Neural cell (in vitro differentiated cells): ENCODE measurements at regions not wholly inside any gene's neighbourhood (a gene's known extent, or its start where the extent isn't known, plus 50 kb on each side); places are given as distances from the start of the nearest gene placed in this dataset.

ENCODE experiments used
- H2AFZ ChIP-seq: fragments of 200-600, 300-800 bp; sonication (generic), shearing (Covaris generic); 2 replicates; pipeline ENCODE4 v1.6.0; 2014; ENCODE audit warnings: low read depth, mild to moderate bottlenecking, antibody characterized with exemption, low read length, moderate library complexity
- H3F3A ChIP-seq: fragments of 200-600 bp; shearing (Covaris generic); 2 replicates; pipeline ENCODE4 v1.6.1; 2016; ENCODE audit warnings: mild to moderate bottlenecking, moderate library complexity, mixed read lengths, antibody characterized with exemption, low read length; ENCODE audit not compliant: insufficient read depth, poor library complexity, severe bottlenecking
- H3K27ac ChIP-seq: fragments of 200-600, 300-800 bp; sonication (generic), shearing (Covaris generic); 2 replicates; pipeline ENCODE4 v1.5.1; 2014; ENCODE audit warnings: mild to moderate bottlenecking, low read length, moderate library complexity
- H3K27me3 ChIP-seq: fragments of 300-800, 200-600 bp; sonication (generic), shearing (Covaris generic); 2 replicates; pipeline ENCODE4 v1.6.0; 2014; ENCODE audit warnings: mild to moderate bottlenecking, low read depth, low read length, moderate library complexity; ENCODE audit not compliant: insufficient read depth
- H3K36me3 ChIP-seq: fragments of 300-800, 200-600 bp; sonication (generic), shearing (Covaris generic); 2 replicates; pipeline ENCODE4 v1.5.1; 2014; ENCODE audit warnings: mild to moderate bottlenecking, antibody characterized with exemption, low read length, moderate library complexity; ENCODE audit not compliant: insufficient read depth
- H3K4me2 ChIP-seq: fragments of 300-800, 200-600 bp; sonication (generic), shearing (Covaris generic); 2 replicates; pipeline ENCODE4 v1.6.0; 2014; ENCODE audit warnings: mild to moderate bottlenecking, low read length
- H3K4me3 ChIP-seq: fragments of 300-800, 200-600 bp; sonication (generic), shearing (Covaris generic); 2 replicates; pipeline ENCODE4 v1.5.1; 2014; ENCODE audit warnings: mild to moderate bottlenecking, low read length, moderate library complexity
- H3K79me2 ChIP-seq: fragments of 200-600 bp; shearing (Covaris generic); replicated peaks from 2 replicates; pipeline ENCODE4 v1.6.0; 2014; ENCODE audit warnings: mild to moderate bottlenecking, low read length, moderate library complexity; ENCODE audit not compliant: insufficient read depth
- H3K9ac ChIP-seq: fragments of 300-800, 200-600 bp; sonication (generic), shearing (Covaris generic); 2 replicates; pipeline ENCODE4 v1.6.1; 2016; ENCODE audit warnings: mild to moderate bottlenecking, low read length, mixed read lengths
- H3K9me2 ChIP-seq: fragments of 200-600 bp; shearing (Covaris generic); 2 replicates; pipeline ENCODE4 v1.6.1; 2016; ENCODE audit warnings: mild to moderate bottlenecking, low read length, mixed read lengths; ENCODE audit not compliant: insufficient read depth
- H3K9me3 ChIP-seq: fragments of 200-600, 300-800 bp; sonication (generic), shearing (Covaris generic); 2 replicates; pipeline ENCODE4 v1.6.1; 2016; ENCODE audit warnings: mild to moderate bottlenecking, mixed run types, low read length, moderate library complexity, mixed read lengths
- H4K20me1 ChIP-seq: fragments of 200-600 bp; shearing (Covaris generic); 2 replicates; pipeline ENCODE4 v1.6.1; 2016; ENCODE audit warnings: mild to moderate bottlenecking, mixed run types; ENCODE audit not compliant: insufficient read depth
- CTCF ChIP-seq: fragments of 450-650 bp; IDR thresholded peaks from 2 replicates; pipeline ENCODE4 v1.5.1; 2014; ENCODE audit warnings: antibody characterized with exemption, mild to moderate bottlenecking, moderate library complexity; ENCODE audit not compliant: poor library complexity, severe bottlenecking
- EP300 ChIP-seq: fragments of 450-650 bp; conservative IDR thresholded peaks from 2 replicates; pipeline ENCODE4 v1.6.1; 2014; ENCODE audit warnings: antibody characterized with exemption, mild to moderate bottlenecking, moderate library complexity; ENCODE audit not compliant: poor library complexity, severe bottlenecking
- EZH2 ChIP-seq: fragments of 200-600, 300-800 bp; shearing (Covaris generic), sonication (generic); IDR thresholded peaks from 2 replicates; pipeline ENCODE4 v1.6.1; 2014; ENCODE audit warnings: antibody characterized with exemption, low read length, borderline replicate concordance, mild to moderate bottlenecking; ENCODE audit not compliant: insufficient read depth, poor library complexity, severe bottlenecking
- MXI1 ChIP-seq: fragments of 450-650 bp; conservative IDR thresholded peaks from 2 replicates; pipeline ENCODE4 v1.6.1; 2014; ENCODE audit warnings: antibody characterized with exemption, mild to moderate bottlenecking; ENCODE audit not compliant: poor library complexity, severe bottlenecking
- POLR2AphosphoS5 ChIP-seq: IDR thresholded peaks from 2 replicates; pipeline ENCODE4 v1.6.1; 2012
- RAD21 ChIP-seq: fragments of 450-650 bp; conservative IDR thresholded peaks from 2 replicates; pipeline ENCODE4 v1.6.1; 2014; ENCODE audit warnings: antibody characterized with exemption, mild to moderate bottlenecking, moderate library complexity
- REST ChIP-seq: IDR thresholded peaks from 2 replicates; pipeline ENCODE4 v1.6.1; 2012; ENCODE audit warnings: borderline replicate concordance
- SMC3 ChIP-seq: fragments of 450-650 bp; conservative IDR thresholded peaks from 2 replicates; pipeline ENCODE4 v1.6.1; 2014; ENCODE audit warnings: antibody characterized with exemption, mild to moderate bottlenecking, moderate library complexity; ENCODE audit not compliant: poor library complexity
- TAF1 ChIP-seq: IDR thresholded peaks from 2 replicates; pipeline ENCODE4 v1.6.1; 2012; ENCODE audit warnings: low read depth

- no peak overlapping the region for H3K27ac ChIP-seq
- no peak overlapping the region for H3K9ac ChIP-seq
- no peak overlapping the region for H3K4me2 ChIP-seq
- no peaks in the 10 kb centered on the region for H3F3A ChIP-seq
- no peaks in the 10 kb centered on the region for H3K9me3 ChIP-seq
- no peaks in the 10 kb centered on the region for H4K20me1 ChIP-seq
- H3K9me2 ChIP-seq = no peaks in the 10 kb centered on the region
- no peaks in the 10 kb centered on the region for H3K27me3 ChIP-seq
- no peak for TF ChIP-seq POLR2AphosphoS5
- TF ChIP-seq SMC3 = no peak
- TF ChIP-seq TAF1 = no peak
- no peak for TF ChIP-seq REST
- no peak for TF ChIP-seq CTCF
- no peak for TF ChIP-seq MXI1
- no peak for TF ChIP-seq RAD21
- TF ChIP-seq EZH2 = no peak
- no peak for TF ChIP-seq EP300
- no peak overlapping the region for H2AFZ ChIP-seq
- no peaks in the 10 kb centered on the region for H3K36me3 ChIP-seq
- H3K79me2 ChIP-seq = no peaks in the 10 kb centered on the region
- H3K4me3 ChIP-seq = no peak overlapping the region
Measured at GRCh38 chr13:76522083-76522755, 364.0 kb downstream of the KCTD12 start.

- no peaks in the 10 kb centered on the region for H3K79me2 ChIP-seq
- H3K27me3 ChIP-seq = no peaks in the 10 kb centered on the region
- H3K9me2 ChIP-seq = no peaks in the 10 kb centered on the region
- no peak overlapping the region for H3K4me2 ChIP-seq
- H3K9ac ChIP-seq = no peak overlapping the region
- no peaks in the 10 kb centered on the region for H3K9me3 ChIP-seq
- no peak for TF ChIP-seq POLR2AphosphoS5
- TF ChIP-seq EP300 = no peak
- TF ChIP-seq EZH2 = no peak
- TF ChIP-seq RAD21 = no peak
- TF ChIP-seq SMC3 = no peak
- TF ChIP-seq MXI1 = no peak
- no peak for TF ChIP-seq TAF1
- no peak for TF ChIP-seq CTCF
- TF ChIP-seq REST = no peak
- H2AFZ ChIP-seq = no peak overlapping the region
- H3K36me3 ChIP-seq = no peaks in the 10 kb centered on the region
- H3K27ac ChIP-seq = no peak overlapping the region
- H3K4me3 ChIP-seq = no peak overlapping the region
- no peaks in the 10 kb centered on the region for H4K20me1 ChIP-seq
- H3F3A ChIP-seq = no peaks in the 10 kb centered on the region
Measured at GRCh38 chr13:76519685-76520084, 366.5 kb downstream of the KCTD12 start.
